GM08714 (cell line): ENCODE measurements at regions not wholly inside any gene's neighbourhood (a gene's known extent, or its start where the extent isn't known, plus 50 kb on each side); places are given as distances from the start of the nearest gene placed in this dataset.

Experiments
- H3K4me3 ChIP-seq: fragments of 200-500 bp; sonication (Bioruptor generic); 2 replicates; pipeline ENCODE4 v1.5.1; 2014; ENCODE audit warnings: mild to moderate bottlenecking, low read length, inconsistent platforms
- ZNF274 ChIP-seq: IDR thresholded peaks from 2 replicates; pipeline ENCODE4 v1.6.1; 2012; ENCODE audit warnings: mild to moderate bottlenecking, low read depth, low read length

DNA sequence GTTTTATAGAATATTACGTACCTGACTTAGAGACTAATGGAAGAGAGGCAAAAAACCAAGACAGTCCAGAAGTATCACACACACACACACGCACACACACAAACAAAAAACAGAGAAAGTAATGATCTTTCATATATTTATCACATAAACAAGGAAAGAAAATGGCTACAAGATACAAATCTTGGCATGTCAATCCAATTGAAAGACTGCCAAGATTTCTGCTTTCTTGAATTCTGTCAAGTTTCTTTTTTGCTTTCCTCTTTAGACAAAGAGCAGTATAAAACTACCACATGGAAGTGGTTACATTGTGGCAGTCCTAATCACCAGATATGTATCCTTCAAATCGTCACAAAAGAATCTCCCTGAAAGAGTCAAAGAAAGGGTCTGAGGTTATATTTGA, 2097.4 kb upstream of the AGA start:
- TF ChIP-seq ZNF274, result no peak
- H3K4me3 ChIP-seq, result no peak overlapping the region

DNA sequence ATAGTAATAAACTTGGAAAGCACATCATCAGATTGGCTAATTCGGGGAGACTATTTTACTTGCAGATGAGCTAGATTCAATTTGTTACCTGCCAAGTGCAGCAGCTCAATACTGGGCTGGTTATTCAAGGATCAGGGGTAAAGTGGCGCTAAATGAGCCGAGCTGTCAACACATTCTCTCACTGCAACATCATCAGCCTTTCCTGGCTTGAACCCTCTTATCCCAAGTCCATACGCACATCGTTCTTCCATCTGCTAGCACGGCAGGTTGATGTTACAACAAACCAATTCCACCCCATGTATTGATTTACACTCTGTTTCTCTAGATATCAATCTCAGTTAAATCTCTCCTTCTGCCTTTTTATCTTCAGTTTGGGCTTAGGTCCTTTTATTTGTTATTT, 2101.5 kb upstream of the AGA start:
- no peak overlapping the region for H3K4me3 ChIP-seq
- no peak for TF ChIP-seq ZNF274

DNA sequence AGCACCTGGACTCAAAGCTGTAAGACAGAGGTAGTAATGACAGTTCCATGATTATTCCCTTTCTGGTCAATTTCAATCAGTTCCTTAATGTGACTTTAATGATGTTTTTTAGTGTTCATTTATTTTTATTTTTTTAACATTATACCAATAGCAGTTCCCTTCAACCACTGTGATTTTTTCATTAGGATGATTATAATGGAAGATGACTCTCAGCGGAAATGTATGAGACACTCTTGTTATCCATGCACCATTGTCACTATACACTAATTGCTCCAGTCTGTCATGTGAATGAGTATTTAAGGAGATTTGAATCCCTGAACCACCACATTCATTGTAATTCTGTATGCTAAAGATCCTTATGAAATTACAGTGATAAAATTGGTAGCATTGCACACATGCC, 2102.3 kb upstream of the AGA start:
- TF ChIP-seq ZNF274, result no peak

DNA sequence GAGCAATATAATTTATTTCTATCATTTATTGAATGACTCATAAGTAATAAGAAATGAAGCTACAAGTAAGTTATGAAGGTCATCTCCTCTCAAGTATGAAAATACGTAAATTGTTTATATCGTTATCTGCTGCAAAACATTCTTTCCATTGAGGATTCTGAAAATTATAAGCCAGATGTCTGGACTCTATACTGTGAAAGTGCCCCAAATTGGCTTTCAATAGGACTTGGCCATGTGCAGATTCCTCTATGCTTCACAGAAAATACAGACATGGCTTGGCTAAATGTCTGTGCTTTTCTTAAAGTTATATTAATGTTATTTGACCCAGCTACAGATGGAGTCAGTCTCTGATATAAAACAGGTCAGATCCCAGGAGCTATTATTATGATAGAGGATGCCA, 2109.9 kb upstream of the AGA start:
- no peak for TF ChIP-seq ZNF274

More for the DNA sequence above, 2102.3 kb upstream of the AGA start:
- no peak overlapping the region for H3K4me3 ChIP-seq

DNA sequence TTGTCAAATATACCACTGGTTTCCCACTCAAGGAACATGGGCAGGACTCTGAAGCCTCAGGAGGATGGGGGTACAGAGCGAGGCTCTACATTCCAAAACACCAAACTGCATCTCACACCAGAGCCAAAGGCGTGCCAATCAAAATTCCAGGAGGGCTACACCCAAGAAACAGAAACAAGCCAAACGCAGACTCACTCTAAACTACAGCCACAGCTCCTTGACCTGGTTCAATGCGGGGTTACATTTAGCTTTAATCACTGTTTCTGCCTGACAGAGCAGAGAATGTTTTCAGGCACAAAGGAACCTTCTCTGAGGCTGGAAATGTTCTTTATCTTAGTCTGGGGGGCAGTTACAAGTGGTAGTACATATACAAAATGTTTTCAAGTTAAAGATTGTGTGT, 2121.5 kb upstream of the AGA start:
- no peak overlapping the region for H3K4me3 ChIP-seq
- TF ChIP-seq ZNF274, result no peak

More for the DNA sequence above, 2109.9 kb upstream of the AGA start:
- no peak overlapping the region for H3K4me3 ChIP-seq

DNA sequence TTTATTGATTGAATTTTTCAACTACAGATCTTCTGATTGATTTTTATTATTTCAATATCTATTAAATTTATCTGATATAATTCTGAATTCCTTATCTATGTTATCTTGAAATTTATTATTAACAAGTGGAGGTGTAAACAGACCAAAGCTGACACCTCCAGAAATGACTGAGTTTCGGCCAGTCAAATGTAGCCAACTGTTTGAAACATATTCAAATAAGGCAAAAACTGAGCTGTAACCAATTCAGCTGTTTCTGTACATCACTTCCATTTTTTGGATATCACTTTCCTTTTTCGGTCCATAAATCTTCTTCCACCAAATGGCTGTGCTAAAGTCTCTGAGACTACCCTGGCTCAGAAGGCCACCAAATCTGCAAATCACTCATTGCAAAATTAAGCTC, 2127.3 kb upstream of the AGA start:
- TF ChIP-seq ZNF274, result no peak
- H3K4me3 ChIP-seq, result no peak overlapping the region

DNA sequence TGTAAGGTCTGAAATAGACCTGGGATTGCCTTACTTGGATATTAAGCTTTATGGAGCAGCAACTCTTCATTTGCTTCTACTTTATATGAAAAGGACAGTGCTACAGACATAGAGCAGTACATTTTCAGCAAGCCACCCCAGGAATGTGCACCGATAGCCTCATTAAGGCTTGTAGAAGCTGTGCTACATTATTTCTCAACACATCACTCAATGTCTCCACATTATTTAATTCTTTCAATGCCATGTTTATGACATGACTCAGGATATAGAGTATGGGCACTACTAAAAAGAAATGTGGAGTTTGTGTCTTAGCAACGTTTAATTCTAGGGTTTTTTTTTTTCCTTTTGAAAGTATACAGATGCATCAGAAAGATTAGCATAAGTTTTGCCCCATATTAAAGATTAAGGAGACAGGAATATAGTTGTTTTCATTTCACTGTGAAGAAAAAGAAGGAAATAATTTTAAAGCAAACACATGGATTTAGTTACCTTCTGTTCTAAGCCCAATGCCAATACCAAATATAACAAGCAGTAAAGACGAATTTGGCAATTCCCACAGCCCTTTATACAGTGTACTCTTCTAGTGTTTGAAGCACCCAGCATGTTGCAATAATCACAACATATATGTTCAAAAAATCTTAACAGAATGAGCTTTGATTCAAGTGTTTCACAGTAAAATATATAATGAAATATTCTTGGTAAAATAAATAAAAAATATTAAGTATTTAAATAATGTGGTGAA, 2140.1 kb upstream of the AGA start:
- H3K4me3 ChIP-seq, result no peak overlapping the region
- TF ChIP-seq ZNF274, result no peak

DNA sequence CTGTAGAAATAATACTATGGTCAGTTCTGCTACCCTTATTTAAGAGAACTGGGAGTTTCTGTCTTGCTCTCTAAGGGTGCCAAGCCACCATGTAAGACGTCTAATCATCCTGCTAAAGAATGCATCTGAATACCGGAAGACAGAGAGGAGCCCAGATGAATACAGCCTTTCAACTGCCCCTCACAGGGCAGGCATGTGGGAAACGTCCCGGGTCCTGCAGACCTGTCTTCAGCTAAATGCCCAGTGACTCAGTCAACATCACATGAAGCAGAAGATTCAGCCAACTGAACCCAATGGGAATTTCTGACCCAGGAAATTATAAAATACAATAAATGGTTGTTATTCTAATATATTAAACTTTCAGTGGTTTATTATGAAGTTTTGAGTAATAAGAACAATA, 2141.0 kb upstream of the AGA start:
- TF ChIP-seq ZNF274, result no peak
- H3K4me3 ChIP-seq, result no peak overlapping the region

DNA sequence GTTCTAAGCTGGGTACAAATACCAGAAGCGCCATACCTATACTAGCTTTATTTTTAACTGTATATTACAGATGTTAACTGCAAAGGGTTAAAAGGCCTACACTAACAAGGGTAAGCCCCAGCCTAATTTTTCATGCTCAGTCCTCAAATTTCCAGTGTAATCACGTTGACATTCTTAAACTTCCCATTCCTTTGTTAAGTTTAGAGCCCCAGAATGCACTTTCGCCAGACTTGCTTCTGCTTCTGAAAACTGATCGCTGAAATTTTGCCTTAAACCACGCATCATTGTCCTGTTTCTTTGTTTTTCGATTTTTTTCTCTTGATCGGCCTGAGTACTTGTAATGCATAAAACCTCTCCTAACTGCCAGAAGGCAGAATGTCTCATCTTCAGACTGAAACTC, 2141.9 kb upstream of the AGA start:
- no peak for TF ChIP-seq ZNF274
- H3K4me3 ChIP-seq, result no peak overlapping the region

DNA sequence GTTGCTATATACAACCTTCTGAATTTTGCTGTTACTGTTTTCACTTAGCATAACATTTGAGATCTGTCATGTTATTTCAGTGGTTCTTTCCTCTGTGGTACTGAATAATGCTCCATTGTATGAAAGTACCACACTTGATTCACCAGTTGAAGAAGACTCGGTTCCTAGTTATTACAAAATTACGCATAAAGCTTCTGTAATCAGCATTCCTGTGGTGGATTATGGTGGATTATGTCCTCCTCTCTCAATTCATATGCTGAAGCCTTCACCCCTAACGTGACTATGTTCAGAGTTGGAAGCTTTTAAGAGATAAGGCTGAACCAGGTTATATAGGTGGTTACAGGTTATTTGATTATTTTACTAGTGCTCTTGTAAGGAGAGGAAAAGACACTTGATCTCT, 2143.5 kb upstream of the AGA start:
- no peak overlapping the region for H3K4me3 ChIP-seq
- TF ChIP-seq ZNF274, result no peak

DNA sequence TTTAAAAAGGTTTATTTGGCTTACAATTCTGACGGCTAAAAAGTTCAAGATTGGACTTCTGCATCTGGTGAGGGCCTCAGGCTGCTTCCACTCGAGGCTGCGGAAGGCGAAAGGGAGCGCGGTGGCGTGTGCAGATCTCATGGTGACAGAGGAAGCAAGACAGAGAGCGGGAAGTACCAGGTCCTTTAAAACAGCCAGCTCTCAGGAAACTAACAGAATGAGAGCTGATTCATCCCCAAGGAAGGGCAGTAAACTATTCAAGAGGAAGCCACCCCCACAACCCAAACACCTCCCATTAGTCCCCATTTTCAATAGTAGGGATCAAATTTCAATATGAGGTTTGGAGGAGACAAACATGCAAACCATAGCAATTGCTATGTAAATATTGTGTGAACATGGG, 2144.2 kb upstream of the AGA start:
- no peak overlapping the region for H3K4me3 ChIP-seq
- no peak for TF ChIP-seq ZNF274

DNA sequence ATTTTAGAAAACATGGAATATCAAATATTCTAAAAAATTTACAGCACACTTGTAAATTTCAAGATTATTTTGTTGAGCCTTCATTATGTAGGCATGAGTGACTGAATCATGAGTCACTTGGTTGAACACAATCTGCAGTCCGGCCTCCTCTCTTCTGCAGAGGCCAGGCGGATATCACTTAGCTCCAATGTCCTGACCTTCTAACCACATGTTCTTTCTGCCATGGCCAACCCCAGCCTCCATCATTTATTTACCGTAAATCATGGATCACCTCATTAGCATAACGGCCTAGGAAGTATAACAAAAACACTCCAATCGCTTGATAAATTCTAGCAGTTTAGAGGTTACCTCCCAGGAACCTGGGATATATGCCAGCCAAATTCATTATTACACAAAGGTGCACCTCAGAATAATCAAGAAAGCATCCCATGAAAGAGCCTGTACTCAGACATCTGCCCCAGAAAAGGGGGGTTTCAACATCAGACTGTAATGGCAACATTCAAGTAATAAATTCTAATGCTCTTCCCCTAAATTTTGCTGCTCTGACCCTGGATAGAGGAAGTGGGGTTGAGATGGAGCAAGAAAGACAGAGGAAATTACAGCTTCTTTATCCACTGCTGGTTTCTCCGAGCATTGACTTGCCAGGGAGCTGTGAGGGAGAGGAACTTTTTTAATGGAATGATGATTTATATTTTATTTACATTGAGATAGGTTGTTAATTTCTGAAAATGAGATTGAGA, 2153.6 kb upstream of the AGA start:
- TF ChIP-seq ZNF274, result no peak
- no peak overlapping the region for H3K4me3 ChIP-seq

DNA sequence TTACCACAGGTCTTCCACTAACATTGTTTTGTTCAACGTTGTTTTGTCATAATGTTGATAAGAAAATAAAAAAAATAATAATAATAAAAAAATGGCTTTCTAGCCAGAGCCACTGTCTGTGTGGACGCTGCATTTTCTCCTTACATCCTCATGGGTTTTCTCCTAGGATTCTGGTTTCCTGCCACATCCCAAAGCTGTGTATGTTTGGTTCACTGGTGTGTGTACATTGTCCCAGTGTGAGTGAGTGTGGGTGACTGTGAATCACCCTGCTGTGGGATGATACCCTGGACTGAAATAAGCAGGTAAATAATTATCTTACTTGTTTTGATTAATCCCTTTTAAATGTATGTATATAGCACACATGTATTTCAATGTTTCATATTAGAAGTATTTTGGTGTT, 2154.4 kb upstream of the AGA start:
- no peak for TF ChIP-seq ZNF274

DNA sequence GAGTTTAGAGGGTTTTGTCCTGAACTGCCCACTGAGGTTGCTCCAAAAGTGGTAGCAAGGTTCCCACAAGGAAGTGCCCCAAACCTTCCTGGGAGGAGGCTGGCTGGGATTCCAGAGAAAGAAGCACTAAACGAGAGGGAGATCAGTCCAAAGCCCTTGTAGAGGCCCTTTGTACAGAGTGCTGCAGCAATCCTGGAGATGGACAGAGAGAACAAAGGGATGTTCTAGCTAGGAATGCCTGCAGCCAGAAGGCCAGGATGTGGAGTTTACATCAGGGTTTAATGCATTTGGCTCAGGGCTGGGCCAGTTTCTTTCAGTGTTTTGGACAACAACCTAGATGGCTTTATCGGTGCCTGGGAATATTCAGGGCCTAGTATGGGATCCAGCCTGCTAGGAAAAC, 2155.1 kb upstream of the AGA start:
- H3K4me3 ChIP-seq, result no peak overlapping the region
- no peak for TF ChIP-seq ZNF274

More for the DNA sequence above, 2154.4 kb upstream of the AGA start:
- H3K4me3 ChIP-seq, result no peak overlapping the region

DNA sequence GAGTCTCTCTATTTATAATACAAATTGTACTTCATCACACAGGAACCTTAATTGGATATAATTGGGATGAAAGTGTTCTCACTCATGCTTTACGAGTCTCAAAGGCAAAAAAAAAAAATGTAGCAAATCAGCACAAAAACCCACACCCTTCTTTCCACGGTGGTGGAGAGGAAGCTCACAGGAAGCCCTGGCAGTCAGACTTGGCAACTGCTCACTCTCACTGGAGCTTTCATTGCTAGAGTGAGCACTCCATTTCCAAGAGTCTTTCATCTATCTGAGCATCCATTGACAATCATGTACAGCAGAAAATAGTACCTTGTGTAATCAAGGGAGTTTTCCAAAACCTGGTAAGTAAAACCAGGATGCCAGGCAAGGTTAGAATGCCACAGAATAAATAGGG, 2159.4 kb upstream of the AGA start:
- no peak for TF ChIP-seq ZNF274
- no peak overlapping the region for H3K4me3 ChIP-seq
